Jurkat, Clone E6-1 (cell line): ENCODE measurements at regions not wholly inside any gene's neighbourhood (a gene's known extent, or its start where the extent isn't known, plus 50 kb on each side); places are given as distances from the start of the nearest gene placed in this dataset.
A peak's percentile ranks its signal among the peaks of the same experiment; 100 is the strongest.

ENCODE experiments used
- DNase-seq: peaks from one replicate; pipeline ENCODE4 v3.0.0-alpha.2; 2011; ENCODE audit warnings: low read depth, low spot score
- H3K4me3 ChIP-seq: 2 replicates; pipeline ENCODE4 v1.5.1; 2011; ENCODE audit warnings: mild to moderate bottlenecking, low read length, control low read depth, moderate library complexity

GRCh38 chr12:97246368-97246767, 216.2 kb upstream of the RMST start:
- no peak for DNase-seq
- no peak overlapping the region for H3K4me3 ChIP-seq

GRCh38 chr12:97250483-97250882, 212.1 kb upstream of the RMST start:
- H3K4me3 ChIP-seq = no peak overlapping the region
- DNase-seq = no peak

GRCh38 chr12:97257726-97258125, 204.9 kb upstream of the RMST start:
- H3K4me3 ChIP-seq = no peak overlapping the region
- no peak for DNase-seq

- DNase-seq = no peak
- no peak overlapping the region for H3K4me3 ChIP-seq
Observed at GRCh38 chr12:97259098-97259497, 203.5 kb upstream of the RMST start.

- no peak overlapping the region for H3K4me3 ChIP-seq
- no peak for DNase-seq
Observed at GRCh38 chr12:97260786-97261185, 201.8 kb upstream of the RMST start.

GRCh38 chr12:97267166-97267565, 195.4 kb upstream of the RMST start:
- DNase-seq = no peak

GRCh38 chr12:97267594-97268202, 194.9 kb upstream of the RMST start:
- H3K4me3 ChIP-seq = no peak overlapping the region

More at GRCh38 chr12:97267166-97267565, 195.4 kb upstream of the RMST start:
- no peak overlapping the region for H3K4me3 ChIP-seq

GRCh38 chr12:97272471-97272870, 190.1 kb upstream of the RMST start:
- no peak for DNase-seq
- no peak overlapping the region for H3K4me3 ChIP-seq

More at GRCh38 chr12:97267594-97268202, 194.9 kb upstream of the RMST start:
- no peak for DNase-seq

- DNase-seq = no peak
- no peak overlapping the region for H3K4me3 ChIP-seq
Observed at GRCh38 chr12:97274386-97274785, 188.2 kb upstream of the RMST start.

- no peak overlapping the region for H3K4me3 ChIP-seq
- DNase-seq = no peak
Observed at GRCh38 chr12:97275256-97275655, 187.3 kb upstream of the RMST start.

GRCh38 chr12:97275728-97276590, 186.6 kb upstream of the RMST start:
- no peak for DNase-seq
- no peak overlapping the region for H3K4me3 ChIP-seq

- H3K4me3 ChIP-seq = no peak overlapping the region
- no peak for DNase-seq
Observed at GRCh38 chr12:97276661-97277429, 185.8 kb upstream of the RMST start.

- no peak overlapping the region for H3K4me3 ChIP-seq
- DNase-seq = peak; percentile 8
Observed at GRCh38 chr12:97283297-97283696, 179.3 kb upstream of the RMST start.

- no peak overlapping the region for H3K4me3 ChIP-seq
- DNase-seq = no peak
Observed at GRCh38 chr12:97288531-97288930, 174.1 kb upstream of the RMST start.

GRCh38 chr12:97292588-97292987, 170.0 kb upstream of the RMST start:
- no peak overlapping the region for H3K4me3 ChIP-seq
- DNase-seq = no peak

- DNase-seq = no peak
- H3K4me3 ChIP-seq = no peak overlapping the region
Observed at GRCh38 chr12:97293541-97293940, 169.1 kb upstream of the RMST start.

GRCh38 chr12:97299847-97300246, 162.8 kb upstream of the RMST start:
- H3K4me3 ChIP-seq = no peak overlapping the region
- no peak for DNase-seq

- no peak overlapping the region for H3K4me3 ChIP-seq
- DNase-seq = no peak
Observed at GRCh38 chr12:97300431-97300830, 162.2 kb upstream of the RMST start.

GRCh38 chr12:97300891-97301290, 161.7 kb upstream of the RMST start:
- H3K4me3 ChIP-seq = no peak overlapping the region
- DNase-seq = no peak

GRCh38 chr12:97301576-97301975, 161.0 kb upstream of the RMST start:
- no peak overlapping the region for H3K4me3 ChIP-seq
- DNase-seq = no peak
